Loucy (cell line): ENCODE measurements at regions not wholly inside any gene's neighbourhood (a gene's known extent, or its start where the extent isn't known, plus 50 kb on each side); places are given as distances from the start of the nearest gene placed in this dataset.

ENCODE experiments used
- H2AFZ ChIP-seq: fragments of 200-600 bp; sonication (generic); 2 replicates; pipeline ENCODE4 v1.6.0; 2016; ENCODE audit warnings: antibody characterized with exemption, mild to moderate bottlenecking, low read length, moderate library complexity
- H3F3A ChIP-seq: fragments of 200-600 bp; 2 replicates; pipeline ENCODE4 v1.6.0; 2016; ENCODE audit warnings: antibody characterized with exemption, low read depth, mild to moderate bottlenecking
- H3K27me3 ChIP-seq: fragments of 200-600 bp; sonication (generic); 2 replicates; pipeline ENCODE4 v1.6.1; 2014; ENCODE audit warnings: low read length, mild to moderate bottlenecking; ENCODE audit not compliant: insufficient read depth, poor library complexity, severe bottlenecking
- H3K36me3 ChIP-seq: fragments of 200-600 bp; sonication (generic); 2 replicates; pipeline ENCODE4 v1.6.1; 2016; ENCODE audit warnings: low read length; ENCODE audit not compliant: insufficient read depth
- H3K4me1 ChIP-seq: fragments of 200-600 bp; sonication (generic); 2 replicates; pipeline ENCODE4 v1.5.1; 2014; ENCODE audit warnings: low read length, mild to moderate bottlenecking; ENCODE audit not compliant: insufficient read depth, poor library complexity, severe bottlenecking
- H3K4me2 ChIP-seq: fragments of 200-600 bp; sonication (generic); 2 replicates; pipeline ENCODE4 v1.6.0; 2014; ENCODE audit warnings: antibody characterized with exemption, low read length, low read depth, mild to moderate bottlenecking; ENCODE audit not compliant: poor library complexity, severe bottlenecking
- H3K4me3 ChIP-seq: fragments of 200-600 bp; sonication (generic); 2 replicates; pipeline ENCODE4 v1.5.1; 2014; ENCODE audit warnings: low read length, mild to moderate bottlenecking, mixed read lengths; ENCODE audit not compliant: poor library complexity, severe bottlenecking
- H3K79me2 ChIP-seq: fragments of 200-600 bp; sonication (generic); 2 replicates; pipeline ENCODE4 v1.6.1; 2014; ENCODE audit warnings: low read length; ENCODE audit not compliant: insufficient read depth
- H3K9ac ChIP-seq: fragments of 200-600 bp; sonication (generic); 2 replicates; pipeline ENCODE4 v1.6.0; 2014; ENCODE audit warnings: mild to moderate bottlenecking, low read depth, low read length, moderate library complexity; ENCODE audit not compliant: poor library complexity, severe bottlenecking
- H3K9me2 ChIP-seq: fragments of 200-600 bp; sonication (generic); replicated peaks from 2 replicates; pipeline ENCODE4 v1.6.1; 2016; ENCODE audit warnings: low read depth, low read length, mixed read lengths
- H3K9me3 ChIP-seq: fragments of 200-600 bp; sonication (generic); 2 replicates; pipeline ENCODE4 v1.6.1; 2014; ENCODE audit warnings: mild to moderate bottlenecking, antibody characterized with exemption, low read length, low read depth; ENCODE audit not compliant: insufficient read depth
- H4K20me1 ChIP-seq: fragments of 200-600 bp; sonication (generic); 2 replicates; pipeline ENCODE4 v1.6.0; 2014; ENCODE audit warnings: antibody characterized with exemption, low read length, mild to moderate bottlenecking; ENCODE audit not compliant: insufficient read depth, poor library complexity, severe bottlenecking
- CTCF ChIP-seq: fragments of 200-600 bp; sonication (generic); conservative IDR thresholded peaks from 2 replicates; pipeline ENCODE4 v1.5.1; 2014; ENCODE audit warnings: mild to moderate bottlenecking, antibody characterized with exemption, low read length
- EZH2phosphoT487 ChIP-seq: fragments of 200-600 bp; IDR thresholded peaks from 2 replicates; pipeline ENCODE4 v1.6.1; 2018; ENCODE audit warnings: antibody characterized with exemption, mild to moderate bottlenecking, moderate library complexity, borderline replicate concordance

- Histone ChIP-seq H3K9me2 (no peaks in the 10 kb centered on the region), H3K9me3 (no peaks in the 10 kb centered on the region), H3K36me3 (no peaks in the 10 kb centered on the region), H3K9ac (peak overlapping the region; percentile 75), H2AFZ (peak overlapping the region; percentile 79), H4K20me1 (no peaks in the 10 kb centered on the region), H3F3A (no peaks in the 10 kb centered on the region), H3K27me3 (no peaks in the 10 kb centered on the region), H3K79me2 (no peaks in the 10 kb centered on the region), H3K4me1 (peaks cover 3% of the 10 kb centered on the region), H3K4me2 (peak overlapping the region; percentile 74), H3K4me3 (peak overlapping the region; percentile 78)
- TF ChIP-seq CTCF, result peak; percentile 61
- TF ChIP-seq EZH2phosphoT487, result no peak
Measured at GRCh38 chrX:54639346-54640102, 109.5 kb downstream of the GNL3L start.

DNA sequence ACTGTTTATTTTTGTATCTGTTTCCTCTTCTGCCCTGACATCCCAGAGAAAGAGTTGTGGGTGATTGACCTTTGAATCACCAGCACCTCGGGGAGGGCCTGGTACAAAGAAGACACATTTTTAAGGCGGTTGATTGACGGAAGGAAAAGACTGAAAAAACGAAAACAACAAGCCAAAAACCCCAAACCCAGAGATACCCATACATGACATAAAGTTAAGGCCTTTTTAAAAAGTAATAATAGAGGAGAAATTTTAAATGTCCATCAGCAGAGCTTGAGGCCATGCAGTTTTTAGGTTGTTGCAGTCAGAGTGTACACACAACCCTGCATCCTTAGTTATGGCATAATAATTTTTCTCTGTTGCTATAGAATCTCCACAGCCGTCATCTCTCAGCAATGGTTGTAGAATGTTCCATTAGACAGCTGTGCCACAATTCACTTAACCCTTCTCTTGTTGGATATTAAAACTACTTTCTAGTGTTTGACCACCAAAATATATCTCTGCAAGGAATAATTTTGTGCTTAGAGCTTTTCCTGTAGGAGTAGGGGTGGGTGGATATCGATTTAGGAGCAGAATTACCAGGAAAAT is 110.2 kb downstream of the GNL3L start:
- H3K9me3 ChIP-seq, result no peaks in the 10 kb centered on the region
- no peaks in the 10 kb centered on the region for H3K9me2 ChIP-seq
- H3K4me3 ChIP-seq, result peak overlapping the region; percentile 78
- no peaks in the 10 kb centered on the region for H3F3A ChIP-seq
- peak overlapping the region; percentile 74 for H3K4me2 ChIP-seq
- H2AFZ ChIP-seq, result peak overlapping the region; percentile 79
- H3K79me2 ChIP-seq, result no peaks in the 10 kb centered on the region
- no peak for TF ChIP-seq EZH2phosphoT487
- no peak for TF ChIP-seq CTCF
- peaks cover 3% of the 10 kb centered on the region for H3K4me1 ChIP-seq
- H4K20me1 ChIP-seq, result no peaks in the 10 kb centered on the region
- no peaks in the 10 kb centered on the region for H3K27me3 ChIP-seq
- H3K36me3 ChIP-seq, result no peaks in the 10 kb centered on the region
- peak overlapping the region; percentile 75 for H3K9ac ChIP-seq

DNA sequence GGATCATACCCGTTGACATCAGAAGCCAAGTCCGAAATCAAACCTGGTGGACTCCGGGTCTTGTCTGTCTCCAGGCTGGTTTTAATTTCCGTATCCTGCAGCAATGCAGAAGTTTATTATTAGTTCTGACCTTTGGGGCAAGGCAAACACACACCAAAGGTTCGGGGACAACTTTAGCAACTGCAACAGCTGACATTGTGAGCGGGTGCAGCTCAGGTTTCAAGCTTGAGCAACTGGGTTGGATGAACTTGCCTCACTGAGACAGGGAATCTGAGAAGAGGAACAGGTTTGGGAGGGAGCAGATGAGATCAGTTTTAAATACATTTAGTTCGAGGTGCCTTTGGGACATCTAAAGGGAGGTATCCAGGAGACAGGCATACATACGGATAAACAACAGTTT is 110.7 kb downstream of the GNL3L start:
- Histone ChIP-seq H2AFZ (no peak overlapping the region), H3K36me3 (no peaks in the 10 kb centered on the region), H3K9me2 (no peaks in the 10 kb centered on the region), H3K27me3 (no peaks in the 10 kb centered on the region), H3K4me3 (no peak overlapping the region), H3K9me3 (no peaks in the 10 kb centered on the region), H3K4me1 (peaks cover 3% of the 10 kb centered on the region), H4K20me1 (no peaks in the 10 kb centered on the region), H3K4me2 (peak overlapping the region; percentile 74), H3F3A (no peaks in the 10 kb centered on the region), H3K79me2 (no peaks in the 10 kb centered on the region), H3K9ac (peak overlapping the region; percentile 75)
- no peak for TF ChIP-seq CTCF
